GM18508 (cell line): ENCODE measurements at regions not wholly inside any gene's neighbourhood (a gene's known extent, or its start where the extent isn't known, plus 50 kb on each side); places are given as distances from the start of the nearest gene placed in this dataset.
A peak's percentile ranks its signal among the peaks of the same experiment; 100 is the strongest.

Experiments used
- ATAC-seq: cut with Tn5 transposase; IDR thresholded peaks from one replicate; pipeline ENCODE4 v1.9.1; 2021; ENCODE audit warnings: moderate number of reproducible peaks; ENCODE audit not compliant: insufficient read depth, unreplicated experiment

GRCh38 chr5:42908086-42908485, 96.4 kb upstream of the SELENOP start:
- no peak for ATAC-seq

- no peak for ATAC-seq
Measured at GRCh38 chr5:42905827-42906226, 94.1 kb upstream of the SELENOP start.

DNA sequence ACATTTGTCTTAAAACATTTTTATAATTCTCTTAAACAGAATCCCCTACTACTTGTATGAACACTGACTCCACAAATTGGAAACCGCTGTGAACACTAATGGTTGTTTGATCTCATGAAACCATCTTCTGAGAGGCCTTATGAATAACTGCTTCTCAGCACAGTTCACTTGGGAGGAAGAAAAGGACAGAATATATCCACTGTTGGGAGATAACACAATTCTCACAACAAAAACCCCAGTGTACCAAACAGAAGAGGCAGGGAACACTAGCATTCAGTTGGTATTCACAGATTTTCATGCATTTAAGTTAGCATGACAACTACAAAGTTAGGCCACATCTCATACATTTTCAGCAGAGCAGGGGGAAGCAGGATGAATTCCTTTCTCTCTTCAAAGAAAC, 89.0 kb upstream of the SELENOP start:
- no peak for ATAC-seq

DNA sequence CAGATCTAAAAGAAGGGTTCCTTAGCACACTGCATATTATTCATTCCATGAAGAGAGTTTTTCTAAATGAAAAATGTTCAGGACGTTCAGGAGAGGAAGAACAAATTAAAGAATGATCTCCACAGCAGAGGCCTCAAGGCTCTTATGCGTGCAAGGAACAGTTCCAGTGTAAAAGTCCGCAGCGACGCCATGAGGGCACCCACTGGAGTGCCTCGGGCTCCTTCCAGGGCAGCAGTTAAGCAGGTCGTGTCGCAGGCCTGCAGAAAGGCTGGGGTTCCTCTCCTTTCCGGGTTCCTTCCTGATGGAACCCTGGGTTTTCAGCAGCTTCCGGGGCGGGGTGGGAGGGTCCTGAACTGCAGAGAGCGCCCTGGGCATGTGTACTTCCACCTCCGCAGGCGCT, 87.1 kb upstream of the SELENOP start:
- ATAC-seq, result no peak

DNA sequence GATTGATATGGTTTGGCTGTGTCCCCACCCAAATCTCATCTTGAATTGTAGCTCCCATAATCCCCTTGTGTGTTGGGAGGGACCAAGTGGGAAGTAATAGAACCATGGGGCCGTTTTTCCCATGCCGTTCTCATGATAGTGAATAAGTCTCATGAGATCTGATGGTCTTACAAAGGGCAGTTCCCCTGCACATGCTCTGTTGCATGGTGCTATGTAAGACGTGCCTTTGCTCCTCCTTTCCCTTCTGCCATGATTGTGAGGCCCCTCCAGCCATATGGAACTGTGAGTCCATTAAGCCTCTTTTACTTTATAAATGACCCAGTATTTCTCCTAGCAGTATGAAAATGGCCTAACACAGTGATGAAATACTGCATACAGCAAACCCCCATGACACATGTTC, 84.8 kb upstream of the SELENOP start:
- no peak for ATAC-seq

GRCh38 chr5:42894057-42894456, 82.4 kb upstream of the SELENOP start:
- no peak for ATAC-seq

GRCh38 chr5:42889311-42889933, 77.7 kb upstream of the SELENOP start:
- peak; percentile 79 for ATAC-seq

GRCh38 chr5:42888771-42889170, 77.1 kb upstream of the SELENOP start:
- no peak for ATAC-seq

DNA sequence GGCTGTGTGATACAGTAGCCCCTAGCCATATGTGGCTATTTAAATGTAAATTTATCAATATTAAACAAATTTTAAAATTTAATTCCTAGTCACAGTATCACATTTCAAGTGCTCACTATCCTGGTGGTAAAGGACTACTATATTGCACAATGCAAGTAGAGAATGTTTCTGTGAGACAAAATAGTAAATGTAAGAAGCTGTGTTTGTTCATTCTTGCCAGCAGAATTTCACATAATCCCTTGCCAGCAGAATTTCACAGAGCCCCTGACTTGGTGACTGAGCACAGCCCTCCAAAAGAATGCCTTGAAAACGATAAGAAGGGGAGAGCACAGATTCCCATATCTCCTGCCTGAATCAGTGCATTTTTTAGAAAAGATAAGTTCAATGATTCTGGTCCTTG, 75.9 kb upstream of the SELENOP start:
- no peak for ATAC-seq

- ATAC-seq, result no peak
Measured at GRCh38 chr5:42887097-42887496, 75.4 kb upstream of the SELENOP start.

GRCh38 chr5:42886635-42887034, 74.9 kb upstream of the SELENOP start:
- ATAC-seq, result no peak

- ATAC-seq, result no peak
Measured at GRCh38 chr5:42884326-42884725, 72.6 kb upstream of the SELENOP start.

GRCh38 chr5:42881416-42882117, 69.9 kb upstream of the SELENOP start:
- no peak for ATAC-seq

- no peak for ATAC-seq
Measured at GRCh38 chr5:42880496-42881150, 68.9 kb upstream of the SELENOP start.

- ATAC-seq, result no peak
Measured at GRCh38 chr5:42879291-42879690, 67.6 kb upstream of the SELENOP start.

DNA sequence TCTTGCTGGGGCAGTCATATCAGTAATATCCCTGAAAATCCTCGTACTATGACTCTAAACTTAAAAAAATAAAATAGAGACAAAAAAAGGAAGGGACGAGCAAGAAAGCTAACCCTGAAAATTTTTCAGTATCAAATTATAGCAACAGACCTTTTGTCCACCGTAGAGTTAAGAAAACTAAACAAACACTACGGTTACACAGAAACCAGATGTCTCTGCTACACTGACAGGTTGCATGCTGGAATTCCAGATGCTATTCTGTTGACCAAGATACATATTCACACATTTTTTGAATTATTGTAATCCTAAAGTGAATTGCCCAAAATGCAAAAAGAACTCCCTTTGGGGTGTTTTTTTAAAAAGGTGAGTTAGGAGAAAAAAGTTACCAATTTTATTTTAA, 66.9 kb upstream of the SELENOP start:
- no peak for ATAC-seq

DNA sequence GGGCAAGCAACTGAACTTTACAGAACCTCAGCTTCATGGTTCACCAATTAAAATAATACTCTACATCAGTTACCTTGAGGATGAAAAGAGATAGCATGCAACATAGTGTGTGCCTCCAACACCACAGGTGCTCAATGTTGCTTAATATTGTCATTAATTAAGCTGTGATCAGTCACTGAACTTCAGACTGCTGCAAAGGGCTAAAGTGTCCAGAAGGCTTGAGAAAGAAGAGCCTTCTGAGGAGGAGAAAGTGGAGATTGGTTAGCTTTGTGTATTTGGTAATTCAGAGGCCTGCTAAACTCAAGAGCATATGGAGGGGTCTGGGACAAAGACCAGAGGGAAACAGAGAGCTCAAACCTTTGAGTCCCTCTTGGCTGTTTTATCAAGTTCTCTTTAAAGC, 66.3 kb upstream of the SELENOP start:
- no peak for ATAC-seq

DNA sequence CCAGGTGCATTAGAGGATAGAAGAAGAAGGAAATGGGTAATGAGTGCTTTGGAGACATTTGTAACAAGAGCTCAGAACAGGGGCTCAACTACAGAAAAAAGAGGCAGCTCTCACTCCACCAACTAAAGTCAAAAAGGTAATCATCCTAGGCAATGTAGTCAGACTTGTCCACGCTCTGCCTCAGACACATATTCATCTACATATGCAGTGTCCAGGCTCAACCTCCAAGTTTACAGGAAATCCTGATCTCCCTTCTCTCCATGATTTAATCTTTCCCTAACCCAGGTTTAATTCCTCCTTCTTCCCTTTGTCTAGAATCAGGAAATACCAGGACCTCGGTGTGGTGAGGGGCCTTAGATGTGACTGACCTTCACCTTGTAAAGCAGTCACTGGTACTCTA, 65.7 kb upstream of the SELENOP start:
- no peak for ATAC-seq

DNA sequence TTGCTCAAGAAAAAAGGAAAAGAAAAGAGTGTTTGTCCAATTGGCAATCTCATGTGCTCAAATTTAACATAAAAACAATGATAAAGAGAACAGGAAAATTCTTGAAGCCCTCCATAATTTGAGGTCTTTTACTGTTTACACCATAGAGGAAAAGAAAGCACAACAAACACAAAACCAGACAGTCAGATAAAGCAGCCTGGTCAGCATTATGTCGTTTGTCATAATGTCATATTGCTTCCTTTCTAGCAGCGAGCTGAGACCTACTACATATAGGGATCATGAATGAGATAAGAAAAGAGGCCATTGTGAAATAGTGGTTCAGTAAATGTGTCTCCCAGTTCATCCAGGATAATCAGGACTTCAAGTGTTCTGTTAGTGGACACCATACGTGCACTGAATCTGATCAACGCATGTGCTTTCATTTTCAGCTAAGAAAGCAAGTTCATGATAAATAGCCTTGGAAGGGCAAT, 64.7 kb upstream of the SELENOP start:
- no peak for ATAC-seq

DNA sequence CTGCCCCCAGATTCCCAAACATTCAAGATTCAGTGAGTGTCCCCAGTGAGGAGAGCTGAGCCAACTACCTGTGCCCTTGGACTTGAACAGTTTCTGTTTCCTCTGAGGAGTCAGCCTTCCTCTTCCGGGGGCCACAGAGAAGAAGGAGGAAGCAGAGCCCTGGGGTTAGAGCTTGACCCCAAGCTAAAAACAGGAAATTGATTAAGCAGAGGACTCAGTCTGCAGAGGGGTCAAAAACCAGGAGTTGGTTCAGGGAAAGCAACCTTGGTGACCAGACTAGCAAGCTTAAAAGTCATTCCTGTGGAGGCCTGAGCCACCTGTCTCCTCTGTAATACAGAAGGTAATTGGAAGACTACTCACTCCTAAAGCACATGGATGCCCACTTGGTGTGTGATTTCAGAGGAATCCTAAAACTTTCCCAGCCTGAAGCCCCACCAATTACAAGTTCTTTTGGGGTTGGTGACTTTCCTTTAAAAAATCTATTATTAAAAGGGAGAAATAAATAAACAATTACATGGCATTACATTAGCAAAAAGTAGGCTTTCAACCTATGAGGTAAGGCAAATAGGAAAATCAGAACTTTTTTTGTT, 64.2 kb upstream of the SELENOP start:
- ATAC-seq, result no peak

GRCh38 chr5:42875211-42875610, 63.5 kb upstream of the SELENOP start:
- no peak for ATAC-seq
